ENCODE measurements at regions not wholly inside any gene's neighbourhood (a gene's known extent, or its start where the extent isn't known, plus 50 kb on each side); places are given as distances from the start of the nearest gene placed in this dataset.

GRCh38 chr21:35107520-35107919 is 58.4 kb upstream of the RUNX1 start:
- H3K4me3 ChIP-seq (ENCODE audit: low read depth, low read length), result no peak overlapping the region
- no peak for DNase-seq (ENCODE audit: low read depth)
- in situ Hi-C loops (cut with HindIII; ENCODE audit: low sequenced_read_pairs), result no loop called here
- TF ChIP-seq, protein P1, sequence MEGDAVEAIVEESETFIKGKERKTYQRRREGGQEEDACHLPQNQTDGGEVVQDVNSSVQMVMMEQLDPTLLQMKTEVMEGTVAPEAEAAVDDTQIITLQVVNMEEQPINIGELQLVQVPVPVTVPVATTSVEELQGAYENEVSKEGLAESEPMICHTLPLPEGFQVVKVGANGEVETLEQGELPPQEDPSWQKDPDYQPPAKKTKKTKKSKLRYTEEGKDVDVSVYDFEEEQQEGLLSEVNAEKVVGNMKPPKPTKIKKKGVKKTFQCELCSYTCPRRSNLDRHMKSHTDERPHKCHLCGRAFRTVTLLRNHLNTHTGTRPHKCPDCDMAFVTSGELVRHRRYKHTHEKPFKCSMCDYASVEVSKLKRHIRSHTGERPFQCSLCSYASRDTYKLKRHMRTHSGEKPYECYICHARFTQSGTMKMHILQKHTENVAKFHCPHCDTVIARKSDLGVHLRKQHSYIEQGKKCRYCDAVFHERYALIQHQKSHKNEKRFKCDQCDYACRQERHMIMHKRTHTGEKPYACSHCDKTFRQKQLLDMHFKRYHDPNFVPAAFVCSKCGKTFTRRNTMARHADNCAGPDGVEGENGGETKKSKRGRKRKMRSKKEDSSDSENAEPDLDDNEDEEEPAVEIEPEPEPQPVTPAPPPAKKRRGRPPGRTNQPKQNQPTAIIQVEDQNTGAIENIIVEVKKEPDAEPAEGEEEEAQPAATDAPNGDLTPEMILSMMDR (IDR thresholded peaks at IDR 0.05; ENCODE audit: low read depth, low read length, missing control alignments), result no peak

DNA sequence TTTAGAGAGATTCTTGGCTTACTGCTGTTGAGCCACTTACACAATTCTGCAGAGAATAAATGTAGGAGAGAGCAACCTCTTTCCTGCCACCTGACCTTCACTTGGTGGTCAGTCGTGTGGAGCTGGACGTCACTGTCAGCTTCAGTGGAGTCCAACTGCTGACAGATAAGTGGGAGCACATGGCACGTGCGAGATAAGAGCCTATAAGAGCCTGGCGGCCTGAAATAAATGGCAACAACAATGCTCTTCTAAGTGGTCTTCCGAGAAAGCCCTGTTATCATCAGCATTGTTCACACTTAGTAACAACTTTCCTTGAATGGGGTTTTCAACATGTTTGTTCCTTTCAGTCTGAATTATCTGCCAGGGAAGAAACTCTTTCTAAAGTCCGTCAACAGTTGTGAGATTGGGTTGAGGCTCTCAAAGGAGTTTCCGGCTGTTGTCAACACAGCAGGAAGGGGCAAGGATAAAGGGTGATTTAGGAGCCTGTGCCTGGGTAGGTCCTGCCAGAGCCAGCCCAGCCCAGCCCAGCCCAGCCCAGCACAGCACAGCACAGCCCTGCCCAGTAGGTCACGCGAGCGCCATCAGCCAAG is 57.2 kb upstream of the RUNX1 start:
- in situ Hi-C loops (cut with HindIII; ENCODE audit: low sequenced_read_pairs), result no loop called here
- TF ChIP-seq, protein P1 (IDR thresholded peaks at IDR 0.05; ENCODE audit: low read depth, low read length, missing control alignments), result no peak
- DNase-seq (ENCODE audit: low read depth), result no peak
- no peak overlapping the region for H3K4me3 ChIP-seq (ENCODE audit: low read depth, low read length)

DNA sequence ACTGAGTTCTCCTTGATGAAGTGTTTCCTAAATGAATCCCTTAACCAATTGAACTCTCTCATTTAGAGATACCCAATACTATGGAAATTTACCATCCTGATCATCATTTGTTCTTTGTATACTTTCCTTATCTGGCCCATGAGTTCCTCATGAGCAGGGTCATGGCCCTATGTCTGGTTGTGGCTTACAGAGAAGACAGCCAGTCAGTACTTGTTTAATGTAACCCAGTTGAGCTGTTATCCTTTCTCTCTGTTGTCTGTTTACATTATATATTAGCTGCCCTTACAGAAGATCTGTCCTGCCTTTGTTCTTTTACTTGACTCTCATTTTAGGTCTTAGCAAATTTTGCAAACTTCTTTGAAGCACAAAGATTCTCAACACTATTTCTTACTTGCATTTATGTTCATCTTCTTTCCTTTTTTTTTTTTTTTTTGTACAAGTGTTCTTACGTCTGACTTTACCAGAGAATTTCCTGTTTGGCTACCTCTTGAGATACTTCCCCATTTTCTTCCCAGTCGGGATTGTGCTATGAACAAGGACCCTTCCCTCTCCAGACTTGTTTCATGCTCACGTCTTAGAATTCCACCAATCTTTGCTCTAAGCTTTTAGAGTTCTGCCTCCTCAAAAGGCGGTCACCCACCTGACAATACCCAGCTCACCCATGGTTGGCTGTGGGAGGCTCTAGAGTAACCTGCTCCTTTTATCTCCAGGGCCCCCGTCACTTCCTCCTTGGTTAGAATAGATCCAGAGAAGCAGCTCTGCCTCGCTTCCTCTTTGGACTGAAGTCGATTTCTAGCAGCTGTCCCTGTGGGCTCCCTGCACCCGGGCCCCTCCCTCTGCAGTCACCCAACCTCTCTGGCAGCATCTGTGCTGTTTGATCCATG is 53.6 kb upstream of the RUNX1 start:
- in situ Hi-C loops (cut with HindIII; ENCODE audit: low sequenced_read_pairs), result no loop called here
- no peak overlapping the region for H3K4me3 ChIP-seq (ENCODE audit: low read depth, low read length)
- DNase-seq (ENCODE audit: low read depth), result no peak
- TF ChIP-seq, protein P1 (IDR thresholded peaks at IDR 0.05; ENCODE audit: low read depth, low read length, missing control alignments), result no peak

- DNase-seq (ENCODE audit: low read depth), result no peak
- H3K4me3 ChIP-seq (ENCODE audit: low read depth, low read length), result no peak overlapping the region
- TF ChIP-seq, protein P1 (IDR thresholded peaks at IDR 0.05; ENCODE audit: low read depth, low read length, missing control alignments), result no peak
- in situ Hi-C loops (cut with HindIII; ENCODE audit: low sequenced_read_pairs), result no loop called here
Observed at GRCh38 chr21:35100349-35100811, 51.3 kb upstream of the RUNX1 start.

DNA sequence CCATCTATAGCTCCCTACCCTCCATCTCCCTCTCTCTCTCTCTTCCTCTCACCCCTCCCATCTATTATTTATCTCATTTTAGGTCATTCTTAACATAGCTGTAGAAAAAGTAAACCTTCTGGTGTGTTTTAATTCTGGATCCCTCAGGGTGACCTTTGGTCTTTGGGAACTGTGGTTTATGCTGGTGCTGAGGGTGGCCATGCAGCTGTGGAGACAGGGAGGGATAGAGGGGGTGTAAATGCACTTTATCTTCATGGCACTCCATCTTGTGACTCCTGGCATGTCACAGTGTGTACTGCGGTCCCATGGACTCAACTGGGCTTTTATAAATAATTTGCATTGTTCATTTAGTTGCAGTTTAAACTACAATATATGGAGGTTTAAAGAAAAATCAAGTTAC is 50.2 kb upstream of the RUNX1 start:
- in situ Hi-C loops (cut with HindIII; ENCODE audit: low sequenced_read_pairs), result no loop called here
- no peak for DNase-seq (ENCODE audit: low read depth)
- H3K4me3 ChIP-seq (ENCODE audit: low read depth, low read length), result no peak overlapping the region
- TF ChIP-seq, protein P1 (IDR thresholded peaks at IDR 0.05; ENCODE audit: low read depth, low read length, missing control alignments), result no peak
